WI38 (cell line): ENCODE measurements at regions not wholly inside any gene's neighbourhood (a gene's known extent, or its start where the extent isn't known, plus 50 kb on each side); places are given as distances from the start of the nearest gene placed in this dataset.

Source experiments
- H3K4me3 ChIP-seq: 2 replicates; pipeline ENCODE4 v1.5.1; 2011; ENCODE audit warnings: low read depth, mild to moderate bottlenecking, control low read depth, low read length
- CTCF ChIP-seq: IDR thresholded peaks from 2 replicates; pipeline ENCODE4 v1.5.1; 2012; ENCODE audit warnings: low read depth, mild to moderate bottlenecking, control low read depth, low read length

GRCh38 chr7:4437916-4438315, 244.2 kb upstream of the FOXK1 start:
- no peak overlapping the region for H3K4me3 ChIP-seq
- TF ChIP-seq CTCF: no peak

- TF ChIP-seq CTCF: no peak
These were observed 243.3 kb upstream of the FOXK1 start for GRCh38 chr7:4438723-4439245.

GRCh38 chr7:4439444-4439843, 242.7 kb upstream of the FOXK1 start:
- TF ChIP-seq CTCF: no peak
- H3K4me3 ChIP-seq: no peak overlapping the region

More at GRCh38 chr7:4438723-4439245, 243.3 kb upstream of the FOXK1 start:
- H3K4me3 ChIP-seq: no peak overlapping the region

- H3K4me3 ChIP-seq: no peak overlapping the region
- TF ChIP-seq CTCF: no peak
These were observed 238.0 kb upstream of the FOXK1 start for GRCh38 chr7:4444106-4444505.

- no peak overlapping the region for H3K4me3 ChIP-seq
- no peak for TF ChIP-seq CTCF
These were observed 236.3 kb upstream of the FOXK1 start for GRCh38 chr7:4445777-4446176.

GRCh38 chr7:4449263-4449662, 232.8 kb upstream of the FOXK1 start:
- TF ChIP-seq CTCF: no peak
- no peak overlapping the region for H3K4me3 ChIP-seq

- no peak overlapping the region for H3K4me3 ChIP-seq
- TF ChIP-seq CTCF: no peak
These were observed 231.6 kb upstream of the FOXK1 start for GRCh38 chr7:4450483-4450882.
